KBM-7 (cell line): ENCODE measurements at regions not wholly inside any gene's neighbourhood (a gene's known extent, or its start where the extent isn't known, plus 50 kb on each side); places are given as distances from the start of the nearest gene placed in this dataset.
"Not testable (repeated sequence)": the region's sequence is repeated elsewhere in the genome, so short reads cannot be mapped to it uniquely, and the experiment has no call there.

Experiments
- DNase-seq: peaks from one replicate; pipeline ENCODE4 v3.0.0-alpha.2; 2015
- in situ Hi-C: fragments of 300-500 bp; cut with MboI; formaldehyde crosslinking; loops from 2 replicates; pipeline ENCODE4 v1.14.3; 2020; ENCODE audit warnings: low sequenced_read_pairs, low pct_unique_long_range_greater_than_20kb, mixed read lengths

GRCh38 chr2:145538661-145539350, 1018.9 kb upstream of the ZEB2 start:
- in situ Hi-C loops: no loop called here
- DNase-seq: no peak

DNA sequence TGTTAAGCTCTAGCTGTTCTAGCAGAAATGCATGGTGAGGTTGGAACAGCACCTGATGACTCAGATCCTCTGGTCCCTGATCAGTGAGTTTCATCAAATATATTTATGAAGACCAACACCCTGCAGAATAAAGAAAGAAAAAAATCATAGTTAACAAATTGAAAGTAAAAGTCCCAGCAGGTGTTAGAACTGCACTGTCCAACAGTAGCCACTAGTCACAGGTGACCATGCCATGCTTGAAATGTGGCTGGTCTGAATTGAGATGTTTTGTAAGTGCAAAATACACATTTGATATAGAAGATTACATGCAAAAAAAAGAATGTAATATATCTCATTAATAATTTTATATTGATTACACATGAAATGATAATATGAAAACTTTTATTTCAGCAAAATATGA, 1010.7 kb upstream of the ZEB2 start:
- in situ Hi-C loops: no loop called here
- DNase-seq: no peak

DNA sequence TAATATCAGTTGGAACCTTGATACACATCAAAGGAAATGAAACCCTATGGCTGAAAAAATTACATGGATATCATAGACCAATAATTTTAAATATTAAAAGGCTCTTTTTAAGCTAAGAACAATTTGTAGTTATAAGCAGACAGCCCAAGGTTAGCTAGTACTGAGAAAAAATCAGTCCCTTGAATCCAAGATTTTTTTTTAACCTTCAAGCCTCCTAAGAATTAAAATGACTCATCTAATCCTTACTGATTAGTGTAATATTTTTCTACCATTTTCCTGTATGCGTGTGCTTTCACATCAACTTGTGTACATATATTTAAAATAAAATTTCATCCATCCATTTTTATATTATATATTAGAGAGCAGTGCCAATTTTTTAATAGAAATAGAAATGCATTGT, 1004.9 kb upstream of the ZEB2 start:
- in situ Hi-C loops: no loop called here
- DNase-seq: no peak

- in situ Hi-C loops: no loop called here
- no peak for DNase-seq
Observed at GRCh38 chr2:145524303-145524702, 1004.4 kb upstream of the ZEB2 start.

GRCh38 chr2:145519254-145519653, 999.3 kb upstream of the ZEB2 start:
- DNase-seq, in situ Hi-C loops: not testable (repeated sequence)

DNA sequence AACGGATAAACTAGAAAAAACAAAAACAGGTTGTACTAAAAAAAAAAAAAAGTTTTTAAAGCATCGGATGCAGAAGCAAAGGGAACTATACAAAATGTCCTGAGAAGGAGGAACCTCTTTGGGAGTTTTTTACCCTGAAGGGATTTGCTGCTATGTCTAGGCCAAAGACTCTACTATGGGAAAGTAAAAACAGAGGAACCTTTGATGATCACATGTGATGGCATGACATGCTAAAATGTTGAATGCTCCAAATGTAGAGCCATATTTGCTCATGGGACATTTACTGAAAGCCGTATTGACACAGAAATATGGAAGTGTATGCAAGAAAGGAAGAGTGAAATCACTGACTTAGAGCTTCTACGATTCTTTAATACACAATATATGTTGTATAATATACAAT, 992.0 kb upstream of the ZEB2 start:
- in situ Hi-C loops: no loop called here

GRCh38 chr2:145503511-145503910, 983.6 kb upstream of the ZEB2 start:
- in situ Hi-C loops: no loop called here
- DNase-seq: no peak

More for the DNA sequence above, 992.0 kb upstream of the ZEB2 start:
- no peak for DNase-seq

GRCh38 chr2:145501920-145502319, 982.0 kb upstream of the ZEB2 start:
- DNase-seq: no peak
- in situ Hi-C loops: no loop called here

GRCh38 chr2:145495590-145495989, 975.7 kb upstream of the ZEB2 start:
- DNase-seq: no peak
- in situ Hi-C loops: no loop called here

- no peak for DNase-seq
- in situ Hi-C loops: no loop called here
Observed at GRCh38 chr2:145494441-145494840, 974.5 kb upstream of the ZEB2 start.

GRCh38 chr2:145488571-145488970, 968.7 kb upstream of the ZEB2 start:
- in situ Hi-C loops: no loop called here
- DNase-seq: no peak

DNA sequence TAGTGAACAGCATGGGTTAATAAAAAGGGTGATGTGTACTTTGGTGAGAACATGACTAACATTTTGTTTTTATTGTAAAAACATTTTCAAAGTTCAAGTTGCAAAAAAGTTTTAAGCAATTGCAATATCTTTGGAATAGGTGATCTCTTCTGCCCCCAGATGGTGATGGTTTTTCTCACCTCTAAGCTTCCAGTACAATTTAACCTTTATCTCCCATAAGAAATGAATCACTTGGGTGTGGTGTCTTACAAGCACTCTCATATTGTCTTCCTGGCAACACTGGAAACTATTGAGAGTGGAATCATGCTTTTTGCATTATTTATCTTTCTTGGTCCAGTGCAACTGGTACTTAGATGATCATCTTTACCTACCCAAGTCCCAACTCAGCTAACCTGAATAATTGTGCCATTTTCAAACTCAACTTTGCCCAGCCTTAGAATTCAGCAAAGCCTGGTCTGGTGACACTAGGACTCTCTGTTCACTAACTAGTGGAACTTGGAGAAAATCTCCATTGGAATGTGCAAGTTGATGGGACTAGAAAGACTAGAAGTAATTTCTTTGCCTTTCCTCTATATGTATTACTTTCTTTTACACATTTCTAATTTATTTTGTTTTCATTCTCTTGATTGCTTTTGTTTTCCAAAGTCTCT, 964.7 kb upstream of the ZEB2 start:
- in situ Hi-C loops: no loop called here
- DNase-seq: peak; percentile 6

DNA sequence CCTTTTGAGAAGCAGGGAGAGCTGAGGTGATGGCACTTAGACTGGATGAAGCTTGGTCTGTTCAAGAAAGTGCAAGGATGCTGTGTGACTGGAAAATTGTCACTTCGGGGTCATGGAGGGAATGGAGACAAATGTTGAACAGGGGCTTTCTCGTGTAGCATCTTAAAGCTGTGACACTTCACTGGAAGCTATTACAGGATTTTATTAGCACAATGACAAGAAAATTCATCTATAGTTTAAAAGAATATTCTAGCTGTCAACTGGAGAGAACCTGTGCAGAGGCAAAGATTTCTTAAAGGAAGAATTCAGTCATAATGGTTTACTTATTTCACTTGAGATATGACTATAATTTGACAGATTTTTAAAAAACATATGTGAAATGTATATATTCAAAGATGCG, 963.9 kb upstream of the ZEB2 start:
- DNase-seq: no peak
- in situ Hi-C loops: no loop called here

DNA sequence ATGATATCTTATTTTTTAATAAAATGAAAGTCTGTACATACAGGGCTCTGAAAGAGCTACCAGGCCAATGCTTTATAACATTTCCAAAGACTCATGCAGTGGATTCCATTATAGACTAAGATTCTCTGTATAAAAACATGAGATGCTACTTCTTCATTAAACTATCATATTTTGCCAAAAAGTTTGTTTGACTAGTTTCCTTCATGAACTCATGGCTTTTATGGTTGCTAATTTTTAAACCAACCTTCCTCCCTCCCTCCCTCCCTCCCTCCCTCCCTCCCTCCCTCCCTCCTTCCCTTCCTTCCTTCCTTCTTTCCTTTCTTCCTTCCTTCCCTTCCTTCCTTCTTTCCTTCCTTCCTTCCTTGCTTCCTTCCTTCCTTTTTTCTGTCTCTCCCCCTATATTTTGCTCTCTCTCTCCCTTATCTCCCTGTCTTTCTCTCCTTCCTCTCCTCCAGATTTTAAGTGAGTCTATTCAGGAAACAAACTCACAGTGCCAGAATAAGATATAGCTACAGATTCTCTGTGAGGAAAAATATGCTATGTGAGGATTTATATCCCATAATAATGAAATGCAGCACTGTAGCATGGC, 961.5 kb upstream of the ZEB2 start:
- DNase-seq: no peak
- in situ Hi-C loops: no loop called here

DNA sequence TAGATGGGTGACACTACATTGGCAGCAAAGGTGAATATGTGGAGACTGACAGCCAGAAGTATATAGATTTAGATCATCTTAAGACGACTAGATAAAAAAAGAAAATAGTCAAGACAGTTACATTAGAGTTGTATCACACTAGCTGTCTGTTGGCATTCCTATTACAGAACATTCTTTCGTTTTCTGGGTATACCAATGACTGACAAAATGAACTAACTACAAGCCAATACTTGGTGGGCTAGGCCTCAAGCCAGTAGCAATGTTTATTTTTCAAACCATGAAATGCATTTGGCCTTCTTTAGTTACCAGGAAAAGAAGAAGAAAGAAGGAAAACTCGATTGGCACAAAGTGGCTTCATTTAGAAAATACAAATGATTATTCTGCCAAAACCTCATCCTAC, 944.9 kb upstream of the ZEB2 start:
- DNase-seq: no peak
- in situ Hi-C loops: no loop called here

DNA sequence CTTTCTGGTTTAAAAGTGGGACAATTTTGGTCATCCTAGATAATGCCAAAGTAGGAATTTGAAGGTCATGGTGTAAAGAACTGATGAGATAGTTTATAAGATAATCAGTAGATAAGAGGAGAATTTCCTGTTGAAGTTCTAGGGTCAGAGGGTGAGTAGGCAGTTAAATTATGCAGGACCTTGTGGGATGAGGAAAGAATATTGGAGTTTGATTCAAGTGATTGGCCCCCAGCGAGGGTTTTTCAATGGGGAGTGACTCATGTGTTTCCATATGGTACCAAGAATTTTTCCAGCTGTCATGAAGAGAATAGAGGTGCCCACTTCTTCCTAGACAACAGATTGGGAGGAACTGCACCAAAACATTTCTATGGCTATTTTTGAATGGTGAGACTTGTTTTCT, 940.2 kb upstream of the ZEB2 start:
- no peak for DNase-seq
- in situ Hi-C loops: no loop called here

- DNase-seq: no peak
- in situ Hi-C loops: no loop called here
Observed at GRCh38 chr2:145431181-145431951, 911.4 kb upstream of the ZEB2 start.

GRCh38 chr2:145423809-145424208, 903.9 kb upstream of the ZEB2 start:
- in situ Hi-C loops: no loop called here
- DNase-seq: no peak

- DNase-seq: no peak
- in situ Hi-C loops: no loop called here
Observed at GRCh38 chr2:145422576-145422975, 902.7 kb upstream of the ZEB2 start.

- DNase-seq: no peak
- in situ Hi-C loops: no loop called here
Observed at GRCh38 chr2:145421841-145422240, 901.9 kb upstream of the ZEB2 start.
